CD4-positive, alpha-beta T cell (primary cell): ENCODE measurements at regions not wholly inside any gene's neighbourhood (a gene's known extent, or its start where the extent isn't known, plus 50 kb on each side); places are given as distances from the start of the nearest gene placed in this dataset.

ENCODE experiments used
- ATAC-seq: fragments of 200-7000 bp; cut with Tn5 transposase; one replicate; pipeline ENCODE4 v1.10.0; 2022; ENCODE audit warnings: mild to moderate bottlenecking; ENCODE audit not compliant: poor library complexity
- CTCF ChIA-PET: fragments of 350-600 bp; sonication (Branson Sonifier 250); formaldehyde crosslinking; loops from one replicate; lab custom pipeline; 2021; ENCODE audit warnings: antibody characterized with exemption, inconsistent platforms; lab: Charles Lee
- POLR2A ChIA-PET: fragments of 350-600 bp; sonication (Branson Sonifier 250); formaldehyde crosslinking; loops from one replicate; lab custom pipeline; 2021; ENCODE audit warnings: antibody characterized with exemption, inconsistent platforms; lab: Charles Lee
- DNase-seq, 14 experiments: peaks; one replicate each; pipeline ENCODE4 v3.0.0-alpha.2; 2013 to 2020; ENCODE audit warnings: mixed read lengths in 2 of 14
- H3K27ac ChIP-seq, 2 donors: one replicate each; pipeline versions ENCODE4 v1.5.1 to v1.7.0; 2013; ENCODE audit warnings: low read length in 2 of 2, low read depth in 1 of 2, mild to moderate bottlenecking in 1 of 2
- H3K27me3 ChIP-seq, 2 experiments: 1 replicate in 1 of 2; 2 replicates in 1 of 2; pipeline versions ENCODE4 v1.6.1 to v1.7.0; 2013; ENCODE audit warnings: low read length in 2 of 2, control low read depth in 1 of 2, mild to moderate bottlenecking in 1 of 2, moderate library complexity in 1 of 2; ENCODE audit not compliant: insufficient read depth in 2 of 2, control insufficient read depth in 1 of 2
- H3K36me3 ChIP-seq: one replicate; pipeline ENCODE4 v1.6.1; 2013; ENCODE audit warnings: low read length, control low read depth; ENCODE audit not compliant: insufficient read depth
- H3K4me1 ChIP-seq: one replicate; pipeline ENCODE4 v1.6.1; 2013; ENCODE audit warnings: low read length, control low read depth; ENCODE audit not compliant: insufficient read depth
- H3K4me3 ChIP-seq: one replicate; pipeline ENCODE4 v1.5.1; 2013; ENCODE audit warnings: mild to moderate bottlenecking, low read length, moderate library complexity
- H3K9me3 ChIP-seq, 2 experiments: 1 replicate in 1 of 2; 2 replicates in 1 of 2; pipeline versions ENCODE4 v1.6.1 to v1.7.0; 2013; ENCODE audit warnings: low read length in 2 of 2, mild to moderate bottlenecking in 2 of 2, control low read depth in 1 of 2, moderate library complexity in 1 of 2; ENCODE audit not compliant: control insufficient read depth in 1 of 2, insufficient read depth in 1 of 2
- H3K27ac Mint-ChIP-seq: one replicate; pipeline ENCODE4 v1.8.0; 2020; ENCODE audit warnings: mixed read lengths
- H3K27me3 Mint-ChIP-seq: one replicate; pipeline ENCODE4 v1.8.0; 2021; ENCODE audit warnings: mixed read lengths
- H3K36me3 Mint-ChIP-seq: one replicate; pipeline ENCODE4 v1.8.0; 2021; ENCODE audit warnings: low read depth, mixed read lengths
- H3K4me1 Mint-ChIP-seq: one replicate; pipeline ENCODE4 v1.8.0; 2021; ENCODE audit warnings: low read depth, mixed read lengths
- H3K4me3 Mint-ChIP-seq: one replicate; pipeline ENCODE4 v1.8.0; 2020; ENCODE audit warnings: mild to moderate bottlenecking, mixed read lengths
- H3K9me3 Mint-ChIP-seq: one replicate; pipeline ENCODE4 v1.8.0; 2020; ENCODE audit warnings: mixed read lengths
- CTCF ChIP-seq: fragments of 200-600 bp; IDR thresholded peaks from one replicate; pipeline ENCODE4 v1.8.0; 2022; ENCODE audit warnings: antibody characterized with exemption, mild to moderate bottlenecking
- intact Hi-C, 2 experiments: fragments of 100-400 bp; cut with DNase I in 1 of 2; cut with micrococcal nuclease in 1 of 2; formaldehyde crosslinking; loops; one replicate each; pipeline versions ENCODE4 v1.15.1 to v1.9.0; 2023 to 2025; cut with DNase I, micrococcal nuclease

GRCh38 chr5:105088961-105089360, 1526.4 kb upstream of the NUDT12 start:
- no peak for TF ChIP-seq CTCF
- ChIA-PET CTCF (no interaction called here), POLR2A (no interaction called here)
- peaks cover 4% of the 10 kb centered on the region in 2 experiments for H3K9me3 ChIP-seq
- H3K27me3 ChIP-seq, result no peaks in the 10 kb centered on the region
- DNase-seq (no peak), ATAC-seq (no peak)
- H3K36me3 Mint-ChIP-seq, result no peaks in the 10 kb centered on the region
- no peaks in the 10 kb centered on the region for H3K27me3 Mint-ChIP-seq
- H3K4me1 Mint-ChIP-seq, result no peaks in the 10 kb centered on the region
- H3K36me3 ChIP-seq, result no peaks in the 10 kb centered on the region
- intact Hi-C loops, result no loop called here
- peaks cover 9% of the 10 kb centered on the region for H3K9me3 Mint-ChIP-seq
- no peaks in the 10 kb centered on the region for H3K4me1 ChIP-seq
- no peak overlapping the region for H3K4me3 Mint-ChIP-seq
- H3K27ac Mint-ChIP-seq, result no peak overlapping the region
- H3K4me3 ChIP-seq, result no peak overlapping the region
- H3K27ac ChIP-seq, result no peak overlapping the region

- Mint-ChIP-seq H3K36me3 (no peaks in the 10 kb centered on the region), H3K4me1 (no peaks in the 10 kb centered on the region), H3K27me3 (no peaks in the 10 kb centered on the region), H3K9me3 (peaks cover 9% of the 10 kb centered on the region), H3K27ac (no peak overlapping the region), H3K4me3 (no peak overlapping the region)
- TF ChIP-seq CTCF, result no peak
- CTCF ChIA-PET, result no interaction called here
- H3K9me3 ChIP-seq, result peaks cover 0 to 4% of the 10 kb centered on the region in 2 experiments
- H3K36me3 ChIP-seq, result no peaks in the 10 kb centered on the region
- DNase-seq (no peak), ATAC-seq (no peak)
- H3K27ac ChIP-seq, result no peak overlapping the region
- intact Hi-C loops, result no loop called here
- POLR2A ChIA-PET, result no interaction called here
- H3K4me1 ChIP-seq, result no peaks in the 10 kb centered on the region
- H3K27me3 ChIP-seq, result no peaks in the 10 kb centered on the region
- H3K4me3 ChIP-seq, result no peak overlapping the region
These were observed 1525.5 kb upstream of the NUDT12 start for GRCh38 chr5:105088102-105088501.

GRCh38 chr5:105057893-105058292, 1495.3 kb upstream of the NUDT12 start:
- POLR2A ChIA-PET, result no interaction called here
- DNase-seq (no peak), ATAC-seq (no peak)
- intact Hi-C loops, result no loop called here
- CTCF ChIA-PET, result no interaction called here
- H3K27me3 ChIP-seq, result no peaks in the 10 kb centered on the region
- H3K9me3 ChIP-seq, result peaks cover 6 to 28% of the 10 kb centered on the region in 2 experiments
- TF ChIP-seq CTCF, result no peak
- Mint-ChIP-seq H3K27ac (no peak overlapping the region), H3K4me1 (no peaks in the 10 kb centered on the region), H3K4me3 (no peak overlapping the region), H3K27me3 (no peaks in the 10 kb centered on the region), H3K36me3 (no peaks in the 10 kb centered on the region), H3K9me3 (peaks cover 2% of the 10 kb centered on the region)
- no peaks in the 10 kb centered on the region for H3K36me3 ChIP-seq
- no peak overlapping the region for H3K4me3 ChIP-seq
- no peak overlapping the region for H3K27ac ChIP-seq
- H3K4me1 ChIP-seq, result no peaks in the 10 kb centered on the region
